Pancreas (tissue), 10 donors: ENCODE measurements at regions not wholly inside any gene's neighbourhood (a gene's known extent, or its start where the extent isn't known, plus 50 kb on each side); places are given as distances from the start of the nearest gene placed in this dataset.

Experiments used
- ATAC-seq, 4 donors: fragments of 200-7000 bp; cut with Tn5 transposase; one replicate each; pipeline versions ENCODE4 v1.8.0 to v1.9.1; 2020; ENCODE audit warnings: mild to moderate bottlenecking in 4 of 4, moderate library complexity in 4 of 4
- DNase-seq, 6 donors: peaks; one replicate each; pipeline ENCODE4 v3.0.0-alpha.2; 2020
- FAIRE-seq: peaks from 2 replicates; lab custom pipeline; 2012; peaks lifted over from hg19 to GRCh38; lab: Jason Lieb, UNC
- H3K27ac ChIP-seq, 4 donors: fragments of 200-600 bp; sonication (generic); 1 replicate in 3 of 4; 2 replicates in 1 of 4; pipeline versions ENCODE4 v1.5.0 to v1.8.0; 2020
- H3K27me3 ChIP-seq, 4 donors: fragments of 200-600 bp; one replicate each; pipeline ENCODE4 v1.8.0; 2021
- H3K36me3 ChIP-seq, 3 donors: fragments of 200-600 bp; sonication (generic) in 1 of 3; one replicate each; pipeline versions ENCODE4 v1.5.0 to v1.8.0; 2020 to 2021
- H3K4me1 ChIP-seq, 3 donors: fragments of 200-600 bp; one replicate each; pipeline ENCODE4 v1.8.0; 2021
- H3K4me3 ChIP-seq, 4 donors: fragments of 200-600 bp; sonication (generic) in 2 of 4; one replicate each; pipeline versions ENCODE4 v1.5.0 to v1.8.0; 2020 to 2021
- H3K9me3 ChIP-seq, 4 donors: fragments of 200-600 bp; one replicate each; pipeline ENCODE4 v1.8.0; 2021
- CTCF ChIP-seq, 4 donors: fragments of 200-600 bp; sonication (generic) in 3 of 4; IDR thresholded peaks; one replicate each; pipeline versions ENCODE4 v1.5.0 to v1.8.0; 2021; ENCODE audit warnings: antibody characterized with exemption in 4 of 4
- WGBS, 2 donors: extraction: QIAGEN DNeasy Blood & Tissue Kit; methylation state at CpG; one replicate each; pipeline ENCODE4 v1.1.7; 2013; 5-methylcytosine and 5-hydroxymethylcytosine counted together
- intact Hi-C, 3 donors: fragments of 100-400 bp; cut with DNase I; formaldehyde crosslinking; loops; one replicate each; pipeline versions ENCODE4 v1.11.1 to v1.14.2; 2022
- donor health status: healthy with polysubstance abuse.
- donor health status: DM: no; HTN: no; CAD: no; lungs with moderate emphysema.
- donor health status: DM: no; HTN: no; CAD: no.
- donor health status: control.
- donor health status: control.
- donor health status: Bipolar disorder and iron deficiency.
- donor health status: DM: yes; HTN: yes; CAD: no.
- donor health status: DM: no; HTN: no; CAD: no.
- donor health status: DM: no; HTN: no; CAD: no.
- donor health status: DM: yes; HTN: yes; CAD: no.

DNA sequence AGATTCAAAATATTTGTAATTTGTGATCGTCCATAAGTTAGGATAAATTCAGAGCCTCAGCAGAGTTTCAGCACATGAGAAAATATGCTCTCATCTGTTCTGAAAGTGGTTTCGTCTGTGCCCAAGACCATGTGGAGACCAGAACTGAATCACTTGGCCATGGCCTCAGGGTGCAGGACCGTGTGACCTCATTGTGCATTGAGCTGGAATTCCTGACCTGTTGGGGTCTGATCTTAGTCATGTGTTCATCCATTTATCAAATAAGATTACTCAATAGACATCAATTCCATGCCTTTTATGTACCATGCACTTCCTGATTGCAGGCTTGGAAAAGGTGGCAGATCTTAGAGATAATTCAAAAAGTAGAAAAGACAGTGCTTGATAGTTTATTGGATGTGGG, 680.5 kb downstream of the QKI start:
- H3K4me3 ChIP-seq, result no peak overlapping the region
- no peak overlapping the region for H3K27ac ChIP-seq
- 60 to 61% methylated on average over 3 of the region's 3 CpGs for WGBS, 2 donors
- no peak for TF ChIP-seq CTCF (IDR thresholded peaks at IDR 0.05)
- ATAC-seq (no peak), FAIRE-seq (no peak), DNase-seq (no peak)
- H3K4me1 ChIP-seq, result no peaks in the 10 kb centered on the region
- intact Hi-C loops, result no loop called here
- no peaks in the 10 kb centered on the region for H3K36me3 ChIP-seq
- H3K9me3 ChIP-seq, result no peaks in the 10 kb centered on the region
- no peaks in the 10 kb centered on the region for H3K27me3 ChIP-seq

GRCh38 chr6:164087870-164088269, 673.4 kb downstream of the QKI start:
- DNase-seq (no peak), ATAC-seq (no peak), FAIRE-seq (no peak)
- Histone ChIP-seq H3K36me3 (no peaks in the 10 kb centered on the region), H3K9me3 (no peaks in the 10 kb centered on the region), H3K4me1 (no peaks in the 10 kb centered on the region), H3K27me3 (peaks cover 0 to 4% (median 0%) of the 10 kb centered on the region in 4 donors), H3K4me3 (no peak overlapping the region), H3K27ac (no peak overlapping the region)
- no peak for TF ChIP-seq CTCF (IDR thresholded peaks at IDR 0.05)
- WGBS, 2 donors, result 77 to 78% methylated on average over 3 of the region's 3 CpGs
- intact Hi-C loops, result no loop called here

GRCh38 chr6:164087211-164087610, 672.7 kb downstream of the QKI start:
- WGBS, 2 donors, result 73 to 82% methylated on average over 2 of the region's 2 CpGs
- intact Hi-C loops, result no loop called here
- Histone ChIP-seq H3K4me3 (no peak overlapping the region), H3K27me3 (peaks cover 0 to 4% (median 0%) of the 10 kb centered on the region in 4 donors), H3K9me3 (no peaks in the 10 kb centered on the region), H3K36me3 (no peaks in the 10 kb centered on the region), H3K4me1 (no peaks in the 10 kb centered on the region), H3K27ac (no peak overlapping the region)
- no peak for TF ChIP-seq CTCF (IDR thresholded peaks at IDR 0.05)
- no peak for FAIRE-seq
- no peak for DNase-seq
- no peak for ATAC-seq

- Histone ChIP-seq H3K9me3 (no peaks in the 10 kb centered on the region), H3K27ac (peak overlapping the region in 3 of 4 donors; percentile 12 to 73 (median 69)), H3K36me3 (no peaks in the 10 kb centered on the region), H3K4me3 (no peak overlapping the region), H3K4me1 (no peaks in the 10 kb centered on the region), H3K27me3 (peaks cover 0 to 4% (median 0%) of the 10 kb centered on the region in 4 donors)
- intact Hi-C loops, result no loop called here
- TF ChIP-seq CTCF (IDR thresholded peaks at IDR 0.05), result no peak
- DNase-seq (no peak), FAIRE-seq (no peak), ATAC-seq (peak in 1 of 4 donors; percentile 30)
- WGBS, 2 donors, result 68 to 78% methylated on average over 25 of the region's 25 CpGs
Measured at GRCh38 chr6:164086076-164086887, 671.8 kb downstream of the QKI start.
